H1 (cell line): ENCODE measurements at regions not wholly inside any gene's neighbourhood (a gene's known extent, or its start where the extent isn't known, plus 50 kb on each side); places are given as distances from the start of the nearest gene placed in this dataset.

ENCODE experiments used
- CTCF ChIA-PET: fragments of 300-600 bp; sonication (Branson Sonifier 250); formaldehyde crosslinking; loops from one replicate; lab custom pipeline; 2021; ENCODE audit not compliant: partially characterized antibody; lab: Charles Lee
- POLR2A ChIA-PET: fragments of 300-600 bp; sonication (Branson Sonifier 250); formaldehyde crosslinking; loops from one replicate; lab custom pipeline; 2021; ENCODE audit warnings: inconsistent platforms; ENCODE audit not compliant: partially characterized antibody; lab: Charles Lee
- DNase-seq, 2 experiments: peaks; one replicate each; pipeline versions ENCODE4 v3.0.0 to v3.0.0-alpha.2; 2010 to 2022; ENCODE audit warnings: low spot score in 2 of 2, low read depth in 1 of 2, mixed read lengths in 1 of 2
- FAIRE-seq: peaks from 2 replicates; lab custom pipeline; 2011; peaks lifted over from hg19 to GRCh38; lab: Jason Lieb, UNC
- H2AFZ ChIP-seq: 2 replicates; pipeline ENCODE4 v1.8.1; 2012; ENCODE audit warnings: low read length, inconsistent platforms
- H2AK5ac ChIP-seq: 2 replicates; pipeline ENCODE4 v1.6.1; 2013; ENCODE audit warnings: low read depth, low read length
- H2BK120ac ChIP-seq: replicated peaks from 2 replicates; pipeline ENCODE3; 2013; ENCODE audit warnings: low read depth, low read length, inconsistent platforms
- H2BK12ac ChIP-seq: 2 replicates; pipeline ENCODE4 v1.6.1; 2013; ENCODE audit warnings: low read depth, low read length
- H2BK15ac ChIP-seq: 2 replicates; pipeline ENCODE4 v1.6.1; 2013; ENCODE audit warnings: low read length
- H2BK20ac ChIP-seq: 2 replicates; pipeline ENCODE4 v1.6.1; 2013; ENCODE audit warnings: low read length
- H2BK5ac ChIP-seq: 2 replicates; pipeline ENCODE4 v1.6.1; 2013; ENCODE audit warnings: low read depth, low read length
- H3K14ac ChIP-seq: 2 replicates; pipeline ENCODE4 v1.6.1; 2013; ENCODE audit warnings: inconsistent platforms; ENCODE audit not compliant: insufficient read length
- H3K18ac ChIP-seq: 2 replicates; pipeline ENCODE4 v1.6.1; 2013; ENCODE audit warnings: low read length; ENCODE audit errors: extremely low read depth
- H3K23ac ChIP-seq: 2 replicates; pipeline ENCODE4 v1.6.1; 2013; ENCODE audit warnings: inconsistent platforms; ENCODE audit not compliant: insufficient read length
- H3K23me2 ChIP-seq: 2 replicates; pipeline ENCODE4 v1.6.1; 2013; ENCODE audit warnings: low read depth, low read length
- H3K27ac ChIP-seq: 2 replicates; pipeline ENCODE4 v1.6.1; 2011; ENCODE audit warnings: low read depth, low read length, inconsistent platforms
- H3K27me3 ChIP-seq, 4 experiments: replicated peaks in 1 of 4; 1 replicate in 1 of 4; 2 replicates in 3 of 4; pipeline versions ENCODE4 v1.6.1 to v1.8.1; 2011 to 2013; ENCODE audit warnings: low read length in 3 of 4, mild to moderate bottlenecking in 3 of 4, inconsistent platforms in 2 of 4, mixed read lengths in 2 of 4, moderate library complexity in 1 of 4; ENCODE audit not compliant: control insufficient read depth in 3 of 4, insufficient read depth in 3 of 4; ENCODE audit errors: extremely low read depth in 1 of 4
- H3K36me3 ChIP-seq, 4 experiments: 2 replicates each; pipeline versions ENCODE4 v1.6.1 to v1.8.1; 2011 to 2013; ENCODE audit warnings: mild to moderate bottlenecking in 4 of 4, low read length in 3 of 4, moderate library complexity in 2 of 4, control low read depth in 1 of 4, inconsistent platforms in 1 of 4; ENCODE audit not compliant: insufficient read depth in 4 of 4, control insufficient read depth in 2 of 4
- H3K4ac ChIP-seq: replicated peaks from 2 replicates; pipeline ENCODE3; 2013; ENCODE audit warnings: low read length, low read depth, mixed read lengths, inconsistent platforms; ENCODE audit not compliant: insufficient read length
- H3K4me1 ChIP-seq, 4 experiments: replicated peaks in 1 of 4; 1 replicate in 1 of 4; 2 replicates in 3 of 4; pipeline versions ENCODE4 v1.6.1 to v1.8.1; 2011 to 2013; ENCODE audit warnings: low read length in 3 of 4, inconsistent platforms in 2 of 4, mixed read lengths in 1 of 4; ENCODE audit not compliant: insufficient read depth in 4 of 4, control insufficient read depth in 3 of 4
- H3K4me2 ChIP-seq, 2 experiments: 2 replicates each; pipeline versions ENCODE4 v1.6.1 to v1.8.1; 2011 to 2013; ENCODE audit warnings: low read depth in 2 of 2, low read length in 2 of 2, control low read depth in 1 of 2, inconsistent platforms in 1 of 2, mild to moderate bottlenecking in 1 of 2; ENCODE audit not compliant: insufficient read depth in 1 of 2
- H3K4me3 ChIP-seq, 4 experiments: fragments of 200-600, 300-600 bp in 1 of 4; sonication (generic), shearing (Covaris generic), sonication (Bioruptor Twin) in 1 of 4; 2 replicates each; pipeline versions ENCODE4 v1.5.1 to v1.8.1; 2011 to 2016; ENCODE audit warnings: low read length in 4 of 4, low read depth in 3 of 4, control low read depth in 2 of 4, inconsistent platforms in 2 of 4, mild to moderate bottlenecking in 2 of 4, mixed read lengths in 1 of 4, moderate library complexity in 1 of 4; ENCODE audit not compliant: insufficient read depth in 2 of 4; ENCODE audit errors: extremely low read depth in 1 of 4
- H3K56ac ChIP-seq: replicated peaks from 2 replicates; pipeline ENCODE3; 2013; ENCODE audit warnings: low read depth, mild to moderate bottlenecking, mixed read lengths, low read length, inconsistent platforms; ENCODE audit not compliant: insufficient read length
- H3K79me1 ChIP-seq: 2 replicates; pipeline ENCODE4 v1.6.1; 2013; ENCODE audit warnings: low read depth, low read length, control low read depth
- H3K79me2 ChIP-seq, 2 experiments: 2 replicates each; pipeline versions ENCODE4 v1.6.1 to v1.8.1; 2012 to 2013; ENCODE audit warnings: low read length in 2 of 2, mild to moderate bottlenecking in 2 of 2, inconsistent platforms in 1 of 2; ENCODE audit not compliant: insufficient read depth in 2 of 2, control insufficient read depth in 1 of 2
- H3K9ac ChIP-seq, 4 experiments: replicated peaks in 1 of 4; 1 replicate in 1 of 4; 2 replicates in 3 of 4; pipeline versions ENCODE4 v1.6.1 to v1.8.1; 2011 to 2013; ENCODE audit warnings: low read depth in 3 of 4, low read length in 3 of 4, control low read depth in 2 of 4, mild to moderate bottlenecking in 2 of 4, moderate library complexity in 2 of 4, inconsistent platforms in 1 of 4; ENCODE audit errors: extremely low read depth in 1 of 4
- H3K9me3 ChIP-seq, 2 experiments: 2 replicates each; pipeline versions ENCODE4 v1.6.1 to v1.8.1; 2012 to 2013; ENCODE audit warnings: mild to moderate bottlenecking in 2 of 2, moderate library complexity in 2 of 2, control low read depth in 1 of 2, inconsistent platforms in 1 of 2, low read depth in 1 of 2, low read length in 1 of 2, mixed read lengths in 1 of 2; ENCODE audit not compliant: insufficient read depth in 2 of 2
- H4K20me1 ChIP-seq, 2 experiments: replicated peaks in 1 of 2; 2 replicates each; pipeline versions ENCODE3 to v1.8.1; 2011 to 2013; ENCODE audit warnings: inconsistent platforms in 2 of 2, low read length in 2 of 2, mild to moderate bottlenecking in 1 of 2; ENCODE audit not compliant: insufficient read depth in 2 of 2, control insufficient read depth in 1 of 2
- H4K5ac ChIP-seq: 2 replicates; pipeline ENCODE4 v1.6.1; 2013; ENCODE audit warnings: low read length, low read depth, mixed read lengths, inconsistent platforms; ENCODE audit not compliant: insufficient read length
- H4K8ac ChIP-seq: 2 replicates; pipeline ENCODE4 v1.8.0; 2013; ENCODE audit warnings: mild to moderate bottlenecking, moderate library complexity, low read length, inconsistent platforms; ENCODE audit not compliant: insufficient read depth; ENCODE audit errors: extremely low read depth
- H4K91ac ChIP-seq: replicated peaks from 2 replicates; pipeline ENCODE3; 2013; ENCODE audit warnings: low read length, mixed read lengths, inconsistent platforms; ENCODE audit not compliant: insufficient read length
- CHD2 ChIP-seq: IDR thresholded peaks from 2 replicates; pipeline ENCODE4 v1.6.1; 2012; ENCODE audit warnings: low read length, improper control_type of control experiment
- EZH2 ChIP-seq: fragments of 200-600 bp; sonication (generic); IDR thresholded peaks from 2 replicates; pipeline ENCODE4 v1.7.1; 2012; ENCODE audit warnings: low read depth, mild to moderate bottlenecking, moderate library complexity, low read length, inconsistent platforms; ENCODE audit not compliant: severe bottlenecking
- JUND ChIP-seq: IDR thresholded peaks from 2 replicates; pipeline ENCODE4 v1.6.1; 2011; ENCODE audit warnings: mild to moderate bottlenecking, improper control_type of control experiment, low read length
- KDM1A ChIP-seq: fragments of 200-600, 300-600 bp; sonication (generic); IDR thresholded peaks from 2 replicates; pipeline ENCODE4 v1.7.1; 2016; ENCODE audit warnings: mild to moderate bottlenecking, low read length, borderline replicate concordance
- PHF8 ChIP-seq: fragments of 200-600 bp; sonication (generic); conservative IDR thresholded peaks from 2 replicates; pipeline ENCODE4 v1.7.1; 2012; ENCODE audit warnings: low read depth, mild to moderate bottlenecking, inconsistent platforms, low read length, moderate library complexity
- POLR2A ChIP-seq, 2 experiments: IDR thresholded peaks; 1 replicate in 1 of 2; 2 replicates in 1 of 2; pipeline ENCODE4 v1.6.1; 2011; ENCODE audit warnings: low read depth in 2 of 2, low read length in 2 of 2, mild to moderate bottlenecking in 2 of 2; ENCODE audit errors: control extremely low read depth in 1 of 2
- POU5F1 ChIP-seq: IDR thresholded peaks from 2 replicates; pipeline ENCODE4 v1.6.1; 2011; ENCODE audit warnings: low read depth, mild to moderate bottlenecking, low read length, moderate library complexity
- SIN3A ChIP-seq, 2 experiments: IDR thresholded peaks in 1 of 2; conservative IDR thresholded peaks in 1 of 2; 2 replicates each; pipeline ENCODE4 v1.6.1; 2011 to 2012; ENCODE audit warnings: low read length in 2 of 2, improper control_type of control experiment in 1 of 2, low read depth in 1 of 2, mild to moderate bottlenecking in 1 of 2
- SRF ChIP-seq: IDR thresholded peaks from 2 replicates; pipeline ENCODE4 v1.6.1; 2011; ENCODE audit warnings: mild to moderate bottlenecking, low read depth, low read length, moderate library complexity
- WGBS, 2 experiments: shearing (Covaris generic) in 1 of 2; methylation state at CpG; one replicate each; pipeline versions ENCODE4 v1.1.6 to v1.1.7; 2013 to 2015; ENCODE audit warnings: low lambda C conversion rate in 2 of 2, mixed read lengths in 2 of 2, inconsistent platforms in 1 of 2, low coverage in 1 of 2, missing lambda C conversion rate in 1 of 2; ENCODE audit not compliant: insufficient replicate concordance in 2 of 2, insufficient coverage in 1 of 2, insufficient read length in 1 of 2; ENCODE audit errors: extremely low coverage in 1 of 2, missing lambda C conversion rate in 1 of 2; 5-methylcytosine and 5-hydroxymethylcytosine counted together

- Histone ChIP-seq H2BK120ac (no peak overlapping the region), H3K79me1 (no peaks in the 10 kb centered on the region), H2BK20ac (no peak overlapping the region), H3K23me2 (no peaks in the 10 kb centered on the region), H2AFZ (no peak overlapping the region), H3K4ac (no peak overlapping the region), H3K4me3 (no peak overlapping the region), H4K91ac (no peak overlapping the region), H3K4me1 (no peaks in the 10 kb centered on the region; a peak in 3 of 7 replicates), H3K18ac (no peak overlapping the region), H4K20me1 (no peaks in the 10 kb centered on the region), H3K14ac (no peak overlapping the region), H3K9me3 (no peaks in the 10 kb centered on the region), H2BK5ac (no peak overlapping the region), H3K79me2 (no peaks in the 10 kb centered on the region), H3K56ac (no peak overlapping the region), H3K27me3 (no peaks in the 10 kb centered on the region), H4K8ac (no peak overlapping the region), H4K5ac (no peak overlapping the region), H3K36me3 (no peaks in the 10 kb centered on the region), H2BK12ac (no peak overlapping the region), H3K4me2 (no peak overlapping the region), H2AK5ac (no peak overlapping the region), H3K23ac (no peak overlapping the region), H3K9ac (no peak overlapping the region), H2BK15ac (no peak overlapping the region), H3K27ac (no peak overlapping the region)
- ChIA-PET CTCF (interaction anchor here (0.6 kb wide), 1 partner anchor 72 kb away, joined by 4 read pairs; no protein-coding TSS in a partner anchor), POLR2A (no interaction called here)
- TF ChIP-seq KDM1A (no peak), CHD2 (no peak), POLR2A (IDR thresholded peaks at IDR 0.05; ENCODE audit: control extremely low read depth in 1 of 2, low read depth in 2 of 2, low read length in 2 of 2) (no peak), POU5F1 (no peak), JUND (no peak), SRF (no peak), PHF8 (no peak), SIN3A (conservative IDR thresholded peaks at IDR 0.05 in 1 of 2, IDR thresholded peaks at IDR 0.05 in 1 of 2; ENCODE audit: low read depth in 1 of 2, low read length in 2 of 2) (no peak), EZH2 (no peak)
- FAIRE-seq (no peak), DNase-seq (no peak)
- WGBS, 2 experiments = 78% methylated on average over 4 of the region's 4 CpGs; no CpG with 5 or more reads in 1 of the 2 experiments
Measured at GRCh38 chr7:152485826-152486225, 50.0 kb upstream of the KMT2C start.
